ENCODE measurements at regions not wholly inside any gene's neighbourhood (a gene's known extent, or its start where the extent isn't known, plus 50 kb on each side); places are given as distances from the start of the nearest gene placed in this dataset.
"Not testable (repeated sequence)": the region's sequence is repeated elsewhere in the genome, so short reads cannot be mapped to it uniquely, and the experiment has no call there.

GRCh38 chr14:103232031-103232808 is 101.8 kb upstream of the EIF5 start:
- no peak for DNase-seq (ENCODE audit: low spot score)

GRCh38 chr14:103232831-103233319 is 101.2 kb upstream of the EIF5 start:
- no peak for DNase-seq (ENCODE audit: low spot score)

GRCh38 chr14:103233328-103233727 is 100.7 kb upstream of the EIF5 start:
- DNase-seq (ENCODE audit: low spot score) = no peak

GRCh38 chr14:103234826-103235225 is 99.2 kb upstream of the EIF5 start:
- DNase-seq (ENCODE audit: low spot score) = not testable (repeated sequence)

GRCh38 chr14:103235506-103235905 is 98.5 kb upstream of the EIF5 start:
- DNase-seq (ENCODE audit: low spot score) = not testable (repeated sequence)

- DNase-seq (ENCODE audit: low spot score) = no peak
Measured at GRCh38 chr14:103239751-103240150, 94.3 kb upstream of the EIF5 start.

- DNase-seq (ENCODE audit: low spot score) = no peak
Measured at GRCh38 chr14:103241531-103241930, 92.5 kb upstream of the EIF5 start.

GRCh38 chr14:103243764-103244737 is 90.0 kb upstream of the EIF5 start:
- DNase-seq (ENCODE audit: low spot score) = no peak

- not testable (repeated sequence) for DNase-seq (ENCODE audit: low spot score)
Measured at GRCh38 chr14:103245624-103246031, 88.4 kb upstream of the EIF5 start.

GRCh38 chr14:103246070-103246469 is 88.0 kb upstream of the EIF5 start:
- DNase-seq (ENCODE audit: low spot score) = no peak

GRCh38 chr14:103247169-103247606 is 86.8 kb upstream of the EIF5 start:
- DNase-seq (ENCODE audit: low spot score) = no peak

GRCh38 chr14:103250181-103250580 is 83.9 kb upstream of the EIF5 start:
- DNase-seq (ENCODE audit: low spot score) = no peak

GRCh38 chr14:103250874-103251273 is 83.2 kb upstream of the EIF5 start:
- DNase-seq (ENCODE audit: low spot score) = no peak

GRCh38 chr14:103255555-103255954 is 78.5 kb upstream of the EIF5 start:
- DNase-seq (ENCODE audit: low spot score) = no peak

- no peak for DNase-seq (ENCODE audit: low spot score)
Measured at GRCh38 chr14:103256406-103256805, 77.6 kb upstream of the EIF5 start.

GRCh38 chr14:103257211-103257962 is 76.7 kb upstream of the EIF5 start:
- no peak for DNase-seq (ENCODE audit: low spot score)

GRCh38 chr14:103258211-103258610 is 75.8 kb upstream of the EIF5 start:
- no peak for DNase-seq (ENCODE audit: low spot score)

GRCh38 chr14:103259184-103259583 is 74.9 kb upstream of the EIF5 start:
- DNase-seq (ENCODE audit: low spot score) = no peak

GRCh38 chr14:103259801-103260628 is 74.0 kb upstream of the EIF5 start:
- no peak for DNase-seq (ENCODE audit: low spot score)

- peak; percentile 29 for DNase-seq (ENCODE audit: low spot score)
Measured at GRCh38 chr14:103260629-103261124, 73.4 kb upstream of the EIF5 start.
